ENCODE measurements at regions not wholly inside any gene's neighbourhood (a gene's known extent, or its start where the extent isn't known, plus 50 kb on each side); places are given as distances from the start of the nearest gene placed in this dataset.
"Not testable (repeated sequence)": the region's sequence is repeated elsewhere in the genome, so short reads cannot be mapped to it uniquely, and the experiment has no call there.

GRCh38 chr18:39208729-39209128 is 1643.1 kb upstream of the CELF4 start:
- no peaks in the 10 kb centered on the region for H3K36me3 ChIP-seq
- TF ChIP-seq EP300 (IDR thresholded peaks at IDR 0.05) (no peak), CTCF (IDR thresholded peaks at IDR 0.05) (no peak), POLR2A (IDR thresholded peaks at IDR 0.05) (no peak)
- no peaks in the 10 kb centered on the region for H3K4me1 ChIP-seq
- H3K4me3 ChIP-seq: no peak overlapping the region
- DNase-seq (ENCODE audit: low spot score in 2 of 2): no peak
- no peak overlapping the region for H3K27ac ChIP-seq
- no peaks in the 10 kb centered on the region for H3K9me3 ChIP-seq
- no peaks in the 10 kb centered on the region for H3K27me3 ChIP-seq
- WGBS, 2 donors: 78 to 86% methylated on average over 2 of the region's 2 CpGs

- Histone ChIP-seq H3K27me3 (no peaks in the 10 kb centered on the region), H3K4me3 (no peak overlapping the region), H3K27ac (no peak overlapping the region), H3K9me3 (no peaks in the 10 kb centered on the region), H3K4me1 (no peaks in the 10 kb centered on the region), H3K36me3 (no peaks in the 10 kb centered on the region)
- 26 to 30% methylated on average over 2 of the region's 2 CpGs for WGBS, 2 donors
- no peak for DNase-seq (ENCODE audit: low spot score in 2 of 2)
- TF ChIP-seq POLR2A (IDR thresholded peaks at IDR 0.05) (no peak), CTCF (IDR thresholded peaks at IDR 0.05) (no peak), EP300 (IDR thresholded peaks at IDR 0.05) (no peak)
These were observed 1642.6 kb upstream of the CELF4 start for GRCh38 chr18:39208190-39208589.

- not testable (repeated sequence) for H3K27me3 ChIP-seq; H3K4me1 ChIP-seq; DNase-seq (ENCODE audit: low spot score in 2 of 2); H3K36me3 ChIP-seq; H3K4me3 ChIP-seq; H3K27ac ChIP-seq; H3K9me3 ChIP-seq
- 91 to 97% methylated on average over 4 of the region's 4 CpGs for WGBS, 2 donors
These were observed 1641.0 kb upstream of the CELF4 start for GRCh38 chr18:39206398-39207103.

- H3K4me3 ChIP-seq: no peak overlapping the region
- H3K27me3 ChIP-seq: no peaks in the 10 kb centered on the region
- no peaks in the 10 kb centered on the region for H3K36me3 ChIP-seq
- TF ChIP-seq POLR2A (IDR thresholded peaks at IDR 0.05) (no peak), CTCF (IDR thresholded peaks at IDR 0.05) (no peak), EP300 (IDR thresholded peaks at IDR 0.05) (no peak)
- no peak overlapping the region for H3K27ac ChIP-seq
- 77 to 80% methylated on average over 6 of the region's 6 CpGs for WGBS, 2 donors
- DNase-seq (ENCODE audit: low spot score in 2 of 2): no peak
- no peaks in the 10 kb centered on the region for H3K4me1 ChIP-seq
- no peaks in the 10 kb centered on the region for H3K9me3 ChIP-seq
These were observed 1640.1 kb upstream of the CELF4 start for GRCh38 chr18:39205565-39206195.

DNA sequence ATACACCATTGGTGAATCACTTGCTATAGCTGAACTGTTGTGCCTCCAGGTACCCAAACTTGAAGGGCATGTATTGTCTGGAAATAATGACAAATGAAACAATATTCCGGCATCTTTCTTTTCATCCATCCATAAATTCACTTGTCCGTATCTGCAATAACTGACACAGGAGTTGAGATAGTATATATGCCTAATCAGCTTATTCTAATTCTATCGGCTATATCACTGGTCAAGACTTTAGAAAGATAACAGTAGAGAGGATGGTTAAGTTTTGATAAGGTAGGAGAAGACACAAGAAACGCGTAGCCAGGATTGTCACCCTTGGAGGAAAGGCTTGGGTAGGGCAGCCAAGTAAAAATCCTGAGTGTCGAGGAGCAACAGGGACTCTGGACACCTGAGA is 1634.6 kb upstream of the CELF4 start:
- WGBS, 2 donors: 94 to 98% methylated on average over 6 of the region's 6 CpGs
- Histone ChIP-seq H3K27ac (no peak overlapping the region), H3K4me3 (no peak overlapping the region), H3K9me3 (no peaks in the 10 kb centered on the region), H3K27me3 (no peaks in the 10 kb centered on the region), H3K36me3 (no peaks in the 10 kb centered on the region), H3K4me1 (no peaks in the 10 kb centered on the region)
- DNase-seq (ENCODE audit: low spot score in 2 of 2): no peak
- TF ChIP-seq EP300 (IDR thresholded peaks at IDR 0.05) (no peak), POLR2A (IDR thresholded peaks at IDR 0.05) (no peak), CTCF (IDR thresholded peaks at IDR 0.05) (no peak)
